GM21447 (cell line): ENCODE measurements at regions not wholly inside any gene's neighbourhood (a gene's known extent, or its start where the extent isn't known, plus 50 kb on each side); places are given as distances from the start of the nearest gene placed in this dataset.

Experiments used
- ATAC-seq: cut with Tn5 transposase; IDR thresholded peaks from one replicate; pipeline ENCODE4 v1.9.1; 2021; ENCODE audit not compliant: unreplicated experiment

GRCh38 chr16:72234387-72234786, 62.4 kb upstream of the PMFBP1 start:
- ATAC-seq = no peak

- no peak for ATAC-seq
These were observed 56.1 kb upstream of the PMFBP1 start for GRCh38 chr16:72228014-72228413.

DNA sequence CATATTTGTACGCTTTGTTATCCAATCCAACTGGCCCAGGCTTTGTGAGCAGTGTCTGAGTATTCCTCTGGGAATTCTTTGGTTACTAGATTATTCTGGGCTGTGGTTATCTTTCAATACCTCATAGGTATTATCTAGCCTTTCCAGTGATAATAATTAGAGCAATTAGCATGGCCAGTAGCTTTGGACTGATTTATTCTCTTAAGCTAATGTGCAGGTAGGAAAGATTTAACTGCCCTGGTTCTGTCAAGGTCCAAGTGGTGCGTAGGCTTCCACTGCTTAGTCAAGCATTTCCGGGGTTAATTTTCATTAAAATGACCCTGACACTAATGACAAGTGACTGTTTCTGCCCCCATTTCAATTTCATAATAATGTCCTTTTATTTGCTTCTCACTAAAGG, 54.2 kb upstream of the PMFBP1 start:
- ATAC-seq = no peak

- ATAC-seq = no peak
These were observed 52.4 kb upstream of the PMFBP1 start for GRCh38 chr16:72224260-72224768.

- ATAC-seq = no peak
These were observed 50.5 kb upstream of the PMFBP1 start for GRCh38 chr16:72222503-72222902.
